CD4-positive, alpha-beta T cell (primary cell): ENCODE measurements at regions not wholly inside any gene's neighbourhood (a gene's known extent, or its start where the extent isn't known, plus 50 kb on each side); places are given as distances from the start of the nearest gene placed in this dataset.

Experiments used
- ATAC-seq: fragments of 200-7000 bp; cut with Tn5 transposase; one replicate; pipeline ENCODE4 v1.10.0; 2022; ENCODE audit warnings: mild to moderate bottlenecking; ENCODE audit not compliant: poor library complexity
- CTCF ChIA-PET: fragments of 350-600 bp; sonication (Branson Sonifier 250); formaldehyde crosslinking; loops from one replicate; lab custom pipeline; 2021; ENCODE audit warnings: antibody characterized with exemption, inconsistent platforms; lab: Charles Lee
- POLR2A ChIA-PET: fragments of 350-600 bp; sonication (Branson Sonifier 250); formaldehyde crosslinking; loops from one replicate; lab custom pipeline; 2021; ENCODE audit warnings: antibody characterized with exemption, inconsistent platforms; lab: Charles Lee
- DNase-seq, 14 experiments: peaks; one replicate each; pipeline ENCODE4 v3.0.0-alpha.2; 2013 to 2020; ENCODE audit warnings: mixed read lengths in 2 of 14
- H3K27ac ChIP-seq, 2 donors: one replicate each; pipeline versions ENCODE4 v1.5.1 to v1.7.0; 2013; ENCODE audit warnings: low read length in 2 of 2, low read depth in 1 of 2, mild to moderate bottlenecking in 1 of 2
- H3K27me3 ChIP-seq, 2 experiments: 1 replicate in 1 of 2; 2 replicates in 1 of 2; pipeline versions ENCODE4 v1.6.1 to v1.7.0; 2013; ENCODE audit warnings: low read length in 2 of 2, control low read depth in 1 of 2, mild to moderate bottlenecking in 1 of 2, moderate library complexity in 1 of 2; ENCODE audit not compliant: insufficient read depth in 2 of 2, control insufficient read depth in 1 of 2
- H3K36me3 ChIP-seq: one replicate; pipeline ENCODE4 v1.6.1; 2013; ENCODE audit warnings: low read length, control low read depth; ENCODE audit not compliant: insufficient read depth
- H3K4me1 ChIP-seq: one replicate; pipeline ENCODE4 v1.6.1; 2013; ENCODE audit warnings: low read length, control low read depth; ENCODE audit not compliant: insufficient read depth
- H3K4me3 ChIP-seq: one replicate; pipeline ENCODE4 v1.5.1; 2013; ENCODE audit warnings: mild to moderate bottlenecking, low read length, moderate library complexity
- H3K9me3 ChIP-seq, 2 experiments: 1 replicate in 1 of 2; 2 replicates in 1 of 2; pipeline versions ENCODE4 v1.6.1 to v1.7.0; 2013; ENCODE audit warnings: low read length in 2 of 2, mild to moderate bottlenecking in 2 of 2, control low read depth in 1 of 2, moderate library complexity in 1 of 2; ENCODE audit not compliant: control insufficient read depth in 1 of 2, insufficient read depth in 1 of 2
- H3K27ac Mint-ChIP-seq: one replicate; pipeline ENCODE4 v1.8.0; 2020; ENCODE audit warnings: mixed read lengths
- H3K27me3 Mint-ChIP-seq: one replicate; pipeline ENCODE4 v1.8.0; 2021; ENCODE audit warnings: mixed read lengths
- H3K36me3 Mint-ChIP-seq: one replicate; pipeline ENCODE4 v1.8.0; 2021; ENCODE audit warnings: low read depth, mixed read lengths
- H3K4me1 Mint-ChIP-seq: one replicate; pipeline ENCODE4 v1.8.0; 2021; ENCODE audit warnings: low read depth, mixed read lengths
- H3K4me3 Mint-ChIP-seq: one replicate; pipeline ENCODE4 v1.8.0; 2020; ENCODE audit warnings: mild to moderate bottlenecking, mixed read lengths
- H3K9me3 Mint-ChIP-seq: one replicate; pipeline ENCODE4 v1.8.0; 2020; ENCODE audit warnings: mixed read lengths
- CTCF ChIP-seq: fragments of 200-600 bp; IDR thresholded peaks from one replicate; pipeline ENCODE4 v1.8.0; 2022; ENCODE audit warnings: antibody characterized with exemption, mild to moderate bottlenecking
- intact Hi-C, 2 experiments: fragments of 100-400 bp; cut with DNase I in 1 of 2; cut with micrococcal nuclease in 1 of 2; formaldehyde crosslinking; loops; one replicate each; pipeline versions ENCODE4 v1.15.1 to v1.9.0; 2023 to 2025; cut with DNase I, micrococcal nuclease

GRCh38 chr5:15249152-15249551 lies 250.8 kb upstream of the FBXL7 start:
- no peaks in the 10 kb centered on the region for H3K4me1 Mint-ChIP-seq
- H3K36me3 Mint-ChIP-seq: no peaks in the 10 kb centered on the region
- Histone ChIP-seq H3K27me3 (no peaks in the 10 kb centered on the region), H3K36me3 (no peaks in the 10 kb centered on the region), H3K4me1 (no peaks in the 10 kb centered on the region), H3K4me3 (no peak overlapping the region), H3K9me3 (peaks cover 3 to 18% of the 10 kb centered on the region in 2 experiments), H3K27ac (no peak overlapping the region)
- no peak for ATAC-seq
- DNase-seq: no peak
- H3K4me3 Mint-ChIP-seq: no peak overlapping the region
- POLR2A ChIA-PET: no interaction called here
- peaks cover 22% of the 10 kb centered on the region for H3K9me3 Mint-ChIP-seq
- no peak overlapping the region for H3K27ac Mint-ChIP-seq
- CTCF ChIA-PET: no interaction called here
- intact Hi-C loops: no loop called here
- TF ChIP-seq CTCF: no peak
- no peaks in the 10 kb centered on the region for H3K27me3 Mint-ChIP-seq

- POLR2A ChIA-PET: no interaction called here
These were observed 251.2 kb upstream of the FBXL7 start for GRCh38 chr5:15248731-15249130.

GRCh38 chr5:15245913-15246312 lies 254.1 kb upstream of the FBXL7 start:
- no peaks in the 10 kb centered on the region for H3K4me1 ChIP-seq
- Mint-ChIP-seq H3K27me3 (no peaks in the 10 kb centered on the region), H3K4me3 (no peak overlapping the region), H3K27ac (no peak overlapping the region), H3K36me3 (no peaks in the 10 kb centered on the region), H3K9me3 (peaks cover 30% of the 10 kb centered on the region), H3K4me1 (no peaks in the 10 kb centered on the region)
- peaks cover 3 to 11% of the 10 kb centered on the region in 2 experiments for H3K9me3 ChIP-seq
- H3K27me3 ChIP-seq: no peaks in the 10 kb centered on the region
- intact Hi-C loops: loop anchor here in 1 of 2 experiments (1.0 kb wide), 1 partner anchor 34 kb away; no protein-coding TSS in a partner anchor
- DNase-seq (no peak), ATAC-seq (no peak)
- CTCF ChIA-PET: no interaction called here
- no peak for TF ChIP-seq CTCF
- POLR2A ChIA-PET: no interaction called here
- no peak overlapping the region for H3K4me3 ChIP-seq
- no peak overlapping the region for H3K27ac ChIP-seq
- no peaks in the 10 kb centered on the region for H3K36me3 ChIP-seq

More at GRCh38 chr5:15248731-15249130, 251.2 kb upstream of the FBXL7 start:
- Mint-ChIP-seq H3K4me3 (no peak overlapping the region), H3K27me3 (no peaks in the 10 kb centered on the region), H3K36me3 (no peaks in the 10 kb centered on the region), H3K9me3 (peaks cover 24% of the 10 kb centered on the region), H3K4me1 (no peaks in the 10 kb centered on the region), H3K27ac (no peak overlapping the region)
- CTCF ChIA-PET: no interaction called here
- H3K27me3 ChIP-seq: no peaks in the 10 kb centered on the region
- no peaks in the 10 kb centered on the region for H3K36me3 ChIP-seq
- H3K9me3 ChIP-seq: peaks cover 3 to 18% of the 10 kb centered on the region in 2 experiments
- intact Hi-C loops: no loop called here
- H3K4me1 ChIP-seq: no peaks in the 10 kb centered on the region
- no peak overlapping the region for H3K27ac ChIP-seq
- ATAC-seq (no peak), DNase-seq (no peak)
- H3K4me3 ChIP-seq: no peak overlapping the region
- no peak for TF ChIP-seq CTCF
